ENCODE measurements at regions not wholly inside any gene's neighbourhood (a gene's known extent, or its start where the extent isn't known, plus 50 kb on each side); places are given as distances from the start of the nearest gene placed in this dataset.
"Not testable (repeated sequence)": the region's sequence is repeated elsewhere in the genome, so short reads cannot be mapped to it uniquely, and the experiment has no call there.

DNA sequence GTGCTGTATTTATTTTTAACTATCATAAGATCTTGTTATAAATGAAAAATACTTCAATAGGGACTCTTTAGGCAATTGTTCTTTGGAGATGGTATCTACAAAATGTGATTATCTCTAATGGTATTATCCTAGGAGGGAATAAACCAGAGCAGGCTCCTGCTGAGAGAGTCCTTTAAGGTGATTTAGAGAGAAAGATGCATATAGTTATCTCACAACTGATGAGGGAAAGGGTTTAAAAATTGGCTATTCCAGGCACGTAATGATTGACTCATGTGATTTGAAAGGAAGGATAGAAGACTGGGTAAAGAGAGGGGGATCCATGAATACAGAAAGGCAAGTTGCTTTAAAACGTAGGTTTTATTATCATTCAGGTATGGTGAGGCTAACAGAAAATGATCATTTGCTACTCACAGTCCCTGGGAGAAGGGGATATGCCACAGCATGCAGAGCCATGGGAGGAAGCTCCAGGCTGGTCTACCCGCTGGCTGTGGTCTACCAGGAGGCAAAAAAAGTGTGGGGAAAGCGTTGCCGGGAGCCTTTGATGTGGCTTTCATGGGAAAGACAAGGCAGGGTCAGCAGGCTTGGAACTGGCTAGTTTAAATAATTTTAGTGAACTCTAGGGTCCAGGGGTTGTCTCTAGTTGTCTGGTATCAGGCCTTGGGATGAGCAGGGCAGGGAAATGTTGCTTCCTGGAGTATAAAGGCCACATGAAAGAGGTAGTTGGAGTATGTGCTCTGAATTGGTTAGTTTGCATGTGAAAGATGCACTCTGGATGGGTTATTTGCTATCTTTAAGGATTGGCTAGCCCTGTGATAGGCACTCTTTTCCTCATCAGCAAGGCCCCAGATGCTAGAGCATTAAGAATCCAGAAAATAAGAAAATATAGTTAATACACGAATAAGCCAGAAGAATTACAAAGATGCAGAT, 798.4 kb upstream of the GRM7 start:
- no peaks in the 10 kb centered on the region for H3K27me3 ChIP-seq (ENCODE audit: control insufficient read depth, insufficient read depth, low read length)
- no peaks in the 10 kb centered on the region for H3K36me3 ChIP-seq (ENCODE audit: control insufficient read depth, insufficient read depth, low read length)
- H3K27ac ChIP-seq (ENCODE audit: low read depth, low read length), result no peak overlapping the region
- 78% methylated on average over 5 of the region's 6 CpGs for WGBS (ENCODE audit: insufficient coverage)
- peak in 1 of 6 donors; percentile 62 for DNase-seq (ENCODE audit: low read depth in 4 of 6, low spot score in 6 of 6)
- H3K4me3 ChIP-seq (ENCODE audit: low read depth, low read length), result no peak overlapping the region
- no peaks in the 10 kb centered on the region for H3K9me3 ChIP-seq (ENCODE audit: control insufficient read depth, insufficient read depth, low read length)
- no peaks in the 10 kb centered on the region for H3K4me1 ChIP-seq (ENCODE audit: control insufficient read depth, insufficient read depth, low read length)

DNA sequence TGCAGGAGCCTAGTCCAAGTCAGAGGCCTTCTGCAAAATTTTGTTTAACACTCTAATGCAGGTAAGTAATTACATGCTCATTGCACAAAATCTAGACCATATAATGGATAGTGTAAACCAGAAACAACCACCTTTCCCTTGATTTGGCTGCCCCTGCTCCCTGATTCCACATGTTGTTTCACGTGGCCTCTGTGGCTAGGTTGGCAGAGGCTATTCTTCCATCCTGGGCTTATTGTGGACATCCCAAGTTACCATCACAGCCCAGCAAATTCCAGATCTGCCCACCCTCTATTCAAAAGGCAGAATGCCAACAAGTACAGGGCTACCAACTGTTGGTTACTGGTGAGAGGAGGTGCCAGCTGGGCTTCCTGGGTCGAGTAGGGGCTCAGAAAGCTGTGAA, 794.5 kb upstream of the GRM7 start:
- Histone ChIP-seq H3K36me3 (ENCODE audit: control insufficient read depth, insufficient read depth, low read length) (no peaks in the 10 kb centered on the region), H3K4me3 (ENCODE audit: low read depth, low read length) (no peak overlapping the region), H3K9me3 (ENCODE audit: control insufficient read depth, insufficient read depth, low read length) (no peaks in the 10 kb centered on the region), H3K27ac (ENCODE audit: low read depth, low read length) (no peak overlapping the region), H3K27me3 (ENCODE audit: control insufficient read depth, insufficient read depth, low read length) (no peaks in the 10 kb centered on the region), H3K4me1 (ENCODE audit: control insufficient read depth, insufficient read depth, low read length) (no peaks in the 10 kb centered on the region)
- DNase-seq (ENCODE audit: low read depth in 4 of 6, low spot score in 6 of 6), result no peak
- WGBS (ENCODE audit: insufficient coverage), result 100% methylated on average over 1 of the region's 2 CpGs

DNA sequence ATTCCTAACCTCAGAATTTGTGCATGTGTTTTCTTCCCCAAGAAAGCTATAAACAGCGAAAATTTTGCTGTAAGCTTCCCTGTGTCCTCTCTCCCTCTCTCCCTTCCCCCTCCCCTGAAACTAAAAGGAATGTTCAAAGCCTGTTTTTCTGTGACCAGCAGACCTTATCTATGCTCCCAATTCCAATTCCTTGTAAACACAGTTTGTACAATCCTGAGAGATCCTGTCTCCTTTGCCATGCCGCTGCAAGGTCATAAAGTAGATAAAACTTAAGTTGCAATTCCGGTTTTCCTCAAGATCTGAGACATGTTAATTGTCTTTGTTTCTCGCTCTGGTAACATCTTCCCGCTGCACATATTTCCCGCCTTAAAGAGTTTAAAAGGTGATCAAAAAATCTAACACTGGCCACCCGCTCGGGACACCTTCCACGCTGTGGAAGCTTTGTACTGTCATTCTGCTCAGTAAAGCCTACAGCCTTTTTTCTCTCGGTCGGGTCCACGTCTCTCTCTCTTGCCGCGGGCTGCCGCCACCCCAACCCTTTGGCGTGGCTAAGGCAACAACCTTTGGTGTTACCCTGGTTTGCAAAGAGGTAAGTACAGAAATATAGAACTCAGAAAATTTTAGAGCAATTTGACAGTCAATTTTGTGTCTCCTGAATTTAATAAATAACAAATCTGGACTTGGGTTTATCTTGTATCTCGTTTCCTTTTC, 793.9 kb upstream of the GRM7 start:
- H3K36me3 ChIP-seq (ENCODE audit: control insufficient read depth, insufficient read depth, low read length); H3K27me3 ChIP-seq (ENCODE audit: control insufficient read depth, insufficient read depth, low read length); H3K9me3 ChIP-seq (ENCODE audit: control insufficient read depth, insufficient read depth, low read length); H3K4me3 ChIP-seq (ENCODE audit: low read depth, low read length); H3K27ac ChIP-seq (ENCODE audit: low read depth, low read length); DNase-seq (ENCODE audit: low read depth in 4 of 6, low spot score in 6 of 6); H3K4me1 ChIP-seq (ENCODE audit: control insufficient read depth, insufficient read depth, low read length): not testable (repeated sequence)
- WGBS (ENCODE audit: insufficient coverage), result 82% methylated on average over 2 of the region's 17 CpGs

DNA sequence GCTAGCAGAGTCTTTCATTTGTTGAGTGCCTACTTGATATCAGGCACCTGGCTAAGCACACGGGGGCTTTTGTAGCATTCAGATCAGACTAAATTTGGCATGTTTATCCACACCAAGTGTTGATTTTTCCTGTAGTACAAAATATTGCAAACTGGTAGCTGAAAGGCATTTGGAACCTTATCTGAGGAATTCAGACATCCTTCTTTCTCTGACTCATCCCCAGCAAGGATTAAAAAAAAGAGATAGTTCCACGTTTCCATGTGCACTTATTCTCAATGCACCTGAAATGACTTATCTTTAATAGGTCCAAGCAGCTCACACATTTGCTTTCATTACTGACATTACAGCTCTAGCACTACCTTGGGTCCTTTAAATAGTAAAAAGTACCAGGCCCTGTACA, 786.0 kb upstream of the GRM7 start:
- Histone ChIP-seq H3K9me3 (ENCODE audit: control insufficient read depth, insufficient read depth, low read length) (no peaks in the 10 kb centered on the region), H3K27me3 (ENCODE audit: control insufficient read depth, insufficient read depth, low read length) (no peaks in the 10 kb centered on the region), H3K4me1 (ENCODE audit: control insufficient read depth, insufficient read depth, low read length) (no peaks in the 10 kb centered on the region), H3K4me3 (ENCODE audit: low read depth, low read length) (no peak overlapping the region), H3K27ac (ENCODE audit: low read depth, low read length) (no peak overlapping the region), H3K36me3 (ENCODE audit: control insufficient read depth, insufficient read depth, low read length) (no peaks in the 10 kb centered on the region)
- peak in 1 of 6 donors; percentile 70 for DNase-seq (ENCODE audit: low read depth in 4 of 6, low spot score in 6 of 6)
- 86% methylated on average over 2 of the region's 2 CpGs for WGBS (ENCODE audit: insufficient coverage)

DNA sequence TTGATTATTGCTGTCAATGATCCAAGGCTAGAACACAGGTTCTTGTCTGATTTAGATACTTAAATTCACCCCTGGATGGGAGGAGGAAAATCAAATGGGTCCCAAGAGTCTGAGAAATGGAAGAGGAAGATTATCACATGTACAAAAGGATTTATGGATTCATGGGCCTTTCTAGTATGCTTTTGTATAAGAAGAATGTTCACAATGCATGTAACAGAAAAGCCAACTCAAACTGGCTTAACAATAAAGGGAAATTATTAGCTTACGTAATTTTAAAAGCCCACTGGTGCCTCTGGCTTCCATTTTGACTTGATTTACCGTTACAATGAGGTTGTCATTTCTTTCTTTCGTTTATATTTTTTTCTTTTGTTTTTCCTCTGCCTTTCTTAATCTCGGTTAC, 782.5 kb upstream of the GRM7 start:
- WGBS (ENCODE audit: insufficient coverage), result 100% methylated on average over 1 of the region's 4 CpGs
- no peaks in the 10 kb centered on the region for H3K9me3 ChIP-seq (ENCODE audit: control insufficient read depth, insufficient read depth, low read length)
- DNase-seq (ENCODE audit: low read depth in 4 of 6, low spot score in 6 of 6), result no peak
- no peaks in the 10 kb centered on the region for H3K36me3 ChIP-seq (ENCODE audit: control insufficient read depth, insufficient read depth, low read length)
- H3K27me3 ChIP-seq (ENCODE audit: control insufficient read depth, insufficient read depth, low read length), result no peaks in the 10 kb centered on the region
- H3K4me1 ChIP-seq (ENCODE audit: control insufficient read depth, insufficient read depth, low read length), result no peaks in the 10 kb centered on the region
- no peak overlapping the region for H3K27ac ChIP-seq (ENCODE audit: low read depth, low read length)
- H3K4me3 ChIP-seq (ENCODE audit: low read depth, low read length), result no peak overlapping the region

DNA sequence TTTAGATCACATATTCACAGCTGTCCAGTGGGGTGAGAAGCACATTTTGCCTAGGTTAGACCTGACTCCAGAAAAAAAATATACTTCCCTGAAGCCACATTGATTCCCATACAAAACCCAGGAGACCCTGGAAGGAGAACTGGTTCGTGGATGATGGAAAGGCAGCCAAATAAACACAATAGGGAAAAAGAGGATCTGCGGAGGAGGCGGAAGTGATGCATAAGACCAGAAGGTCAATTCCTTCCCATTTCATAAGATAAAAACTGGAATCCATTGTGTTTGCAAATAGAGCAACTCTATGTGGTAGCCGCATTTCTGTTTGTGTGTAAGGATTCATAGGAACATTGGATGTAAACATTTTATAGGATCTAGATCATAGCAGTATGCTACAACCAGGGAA, 781.9 kb upstream of the GRM7 start:
- Histone ChIP-seq H3K36me3 (ENCODE audit: control insufficient read depth, insufficient read depth, low read length) (no peaks in the 10 kb centered on the region), H3K4me1 (ENCODE audit: control insufficient read depth, insufficient read depth, low read length) (no peaks in the 10 kb centered on the region), H3K27ac (ENCODE audit: low read depth, low read length) (no peak overlapping the region), H3K9me3 (ENCODE audit: control insufficient read depth, insufficient read depth, low read length) (no peaks in the 10 kb centered on the region), H3K4me3 (ENCODE audit: low read depth, low read length) (no peak overlapping the region), H3K27me3 (ENCODE audit: control insufficient read depth, insufficient read depth, low read length) (no peaks in the 10 kb centered on the region)
- DNase-seq (ENCODE audit: low read depth in 4 of 6, low spot score in 6 of 6), result no peak
- WGBS (ENCODE audit: insufficient coverage), result no CpG with 5 or more reads among the region's 4 CpGs

DNA sequence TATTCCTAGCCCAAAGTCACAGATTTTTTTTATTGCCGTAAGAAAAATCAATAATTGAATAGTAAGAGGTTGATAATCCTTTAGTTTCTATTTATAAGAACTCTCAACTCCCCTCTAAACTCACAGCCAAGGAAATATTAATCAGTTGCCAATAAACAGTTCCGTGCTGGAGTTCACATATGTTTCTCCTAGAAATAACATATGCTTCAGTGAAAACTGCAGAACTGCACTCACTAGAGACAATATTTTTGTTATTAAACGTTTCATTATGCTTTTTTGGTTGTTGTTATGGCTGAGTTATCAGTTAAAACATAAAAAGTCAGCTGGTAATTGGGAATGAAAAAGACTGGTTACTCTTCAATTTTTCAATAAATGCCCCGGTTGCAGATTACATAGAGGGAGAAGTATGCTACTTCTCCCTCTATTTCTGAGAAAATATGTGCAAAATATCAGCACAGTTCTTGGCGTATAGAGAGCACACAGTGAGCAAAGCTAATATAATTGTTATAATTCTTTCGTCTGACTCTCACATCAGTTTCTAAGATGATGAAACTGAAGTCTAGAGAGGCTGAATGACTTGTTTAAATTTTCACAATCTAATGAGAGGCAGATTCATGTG, 781.2 kb upstream of the GRM7 start:
- no peaks in the 10 kb centered on the region for H3K4me1 ChIP-seq (ENCODE audit: control insufficient read depth, insufficient read depth, low read length)
- DNase-seq (ENCODE audit: low read depth in 4 of 6, low spot score in 6 of 6), result peak in 2 of 6 donors; percentile 39 to 44
- no peak overlapping the region for H3K27ac ChIP-seq (ENCODE audit: low read depth, low read length)
- H3K9me3 ChIP-seq (ENCODE audit: control insufficient read depth, insufficient read depth, low read length), result no peaks in the 10 kb centered on the region
- no CpG with 5 or more reads among the region's 6 CpGs for WGBS (ENCODE audit: insufficient coverage)
- H3K4me3 ChIP-seq (ENCODE audit: low read depth, low read length), result no peak overlapping the region
- H3K36me3 ChIP-seq (ENCODE audit: control insufficient read depth, insufficient read depth, low read length), result no peaks in the 10 kb centered on the region
- no peaks in the 10 kb centered on the region for H3K27me3 ChIP-seq (ENCODE audit: control insufficient read depth, insufficient read depth, low read length)

DNA sequence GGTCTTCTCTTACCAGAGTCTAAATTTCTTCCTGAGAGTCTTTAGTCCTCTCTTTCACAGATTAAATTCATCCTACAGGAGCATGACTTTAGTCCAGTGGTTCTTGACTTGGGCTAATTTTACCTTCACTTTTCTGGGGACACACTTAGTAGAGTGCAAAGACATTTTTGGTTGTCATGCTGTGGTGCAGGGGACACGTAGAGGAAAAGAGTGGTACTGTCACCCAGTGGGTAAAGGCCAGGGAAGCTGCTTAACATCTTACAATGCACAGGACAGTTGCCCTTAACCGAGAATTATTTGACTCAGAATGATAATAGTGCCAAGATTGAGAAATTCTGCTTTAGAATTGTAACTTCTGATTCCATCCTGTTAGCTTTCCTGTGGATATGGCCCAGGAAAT, 772.5 kb upstream of the GRM7 start:
- WGBS (ENCODE audit: insufficient coverage), result no CpG with 5 or more reads among the region's 2 CpGs
- Histone ChIP-seq H3K4me1 (ENCODE audit: control insufficient read depth, insufficient read depth, low read length) (no peaks in the 10 kb centered on the region), H3K36me3 (ENCODE audit: control insufficient read depth, insufficient read depth, low read length) (no peaks in the 10 kb centered on the region), H3K27me3 (ENCODE audit: control insufficient read depth, insufficient read depth, low read length) (no peaks in the 10 kb centered on the region), H3K27ac (ENCODE audit: low read depth, low read length) (no peak overlapping the region), H3K9me3 (ENCODE audit: control insufficient read depth, insufficient read depth, low read length) (no peaks in the 10 kb centered on the region), H3K4me3 (ENCODE audit: low read depth, low read length) (no peak overlapping the region)
- no peak for DNase-seq (ENCODE audit: low read depth in 4 of 6, low spot score in 6 of 6)

DNA sequence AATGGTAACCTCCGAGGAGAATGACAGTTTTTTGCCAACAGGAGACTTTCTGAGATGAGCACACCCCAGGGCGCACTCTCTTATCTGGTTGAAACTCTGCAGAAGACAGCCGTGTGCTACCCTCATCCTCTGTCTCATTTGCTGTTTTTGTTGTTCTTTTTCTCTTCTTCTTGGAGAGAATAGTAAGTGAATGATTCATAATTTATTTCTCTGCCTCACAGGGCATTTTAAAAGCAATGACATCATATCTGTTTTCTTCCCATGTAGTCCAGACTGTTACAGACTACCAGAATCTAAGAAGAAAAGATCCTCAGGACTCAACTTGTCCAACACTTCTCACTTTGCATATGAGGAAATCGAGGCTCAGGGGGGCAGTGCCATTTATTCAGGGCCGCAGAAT, 771.1 kb upstream of the GRM7 start:
- no peak overlapping the region for H3K4me3 ChIP-seq (ENCODE audit: low read depth, low read length)
- H3K4me1 ChIP-seq (ENCODE audit: control insufficient read depth, insufficient read depth, low read length), result no peaks in the 10 kb centered on the region
- 64% methylated on average over 3 of the region's 5 CpGs for WGBS (ENCODE audit: insufficient coverage)
- H3K27ac ChIP-seq (ENCODE audit: low read depth, low read length), result no peak overlapping the region
- H3K27me3 ChIP-seq (ENCODE audit: control insufficient read depth, insufficient read depth, low read length), result no peaks in the 10 kb centered on the region
- H3K36me3 ChIP-seq (ENCODE audit: control insufficient read depth, insufficient read depth, low read length), result no peaks in the 10 kb centered on the region
- no peak for DNase-seq (ENCODE audit: low read depth in 4 of 6, low spot score in 6 of 6)
- no peaks in the 10 kb centered on the region for H3K9me3 ChIP-seq (ENCODE audit: control insufficient read depth, insufficient read depth, low read length)
